ENCODE measurements at regions not wholly inside any gene's neighbourhood (a gene's known extent, or its start where the extent isn't known, plus 50 kb on each side); places are given as distances from the start of the nearest gene placed in this dataset.

DNA sequence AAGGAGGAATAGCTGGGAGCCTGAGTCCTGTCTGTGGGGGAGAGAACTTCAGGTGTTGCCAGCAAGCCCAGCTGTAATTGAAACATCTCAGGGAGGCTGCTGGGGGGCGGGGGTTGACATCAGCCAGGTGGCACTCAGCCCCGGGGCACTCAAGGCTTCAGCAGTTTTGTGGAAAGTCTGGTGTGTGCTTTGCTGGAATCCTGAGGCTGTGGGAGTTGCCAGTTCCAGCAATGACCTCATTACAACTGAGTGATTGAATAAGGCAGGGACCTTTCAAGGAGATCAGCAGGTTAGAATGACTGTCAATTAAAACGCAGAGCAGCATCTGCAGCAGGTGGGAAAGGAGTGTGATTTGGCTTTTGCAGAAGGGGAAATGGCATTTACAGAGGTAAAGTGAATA, 75.7 kb downstream of the FAM43A start:
- Mint-ChIP-seq H3K4me1 (ENCODE audit: unreplicated experiment) (peaks cover 15% of the 10 kb centered on the region), H3K36me3 (no peaks in the 10 kb centered on the region), H3K9me3 (no peaks in the 10 kb centered on the region), H3K27me3 (peaks cover 24% of the 10 kb centered on the region), H3K4me3 (no peak overlapping the region), H3K27ac (no peak overlapping the region)
- DNase-seq (ENCODE audit: extremely low spot score, unreplicated experiment), result no peak
- TF ChIP-seq, protein P1, sequence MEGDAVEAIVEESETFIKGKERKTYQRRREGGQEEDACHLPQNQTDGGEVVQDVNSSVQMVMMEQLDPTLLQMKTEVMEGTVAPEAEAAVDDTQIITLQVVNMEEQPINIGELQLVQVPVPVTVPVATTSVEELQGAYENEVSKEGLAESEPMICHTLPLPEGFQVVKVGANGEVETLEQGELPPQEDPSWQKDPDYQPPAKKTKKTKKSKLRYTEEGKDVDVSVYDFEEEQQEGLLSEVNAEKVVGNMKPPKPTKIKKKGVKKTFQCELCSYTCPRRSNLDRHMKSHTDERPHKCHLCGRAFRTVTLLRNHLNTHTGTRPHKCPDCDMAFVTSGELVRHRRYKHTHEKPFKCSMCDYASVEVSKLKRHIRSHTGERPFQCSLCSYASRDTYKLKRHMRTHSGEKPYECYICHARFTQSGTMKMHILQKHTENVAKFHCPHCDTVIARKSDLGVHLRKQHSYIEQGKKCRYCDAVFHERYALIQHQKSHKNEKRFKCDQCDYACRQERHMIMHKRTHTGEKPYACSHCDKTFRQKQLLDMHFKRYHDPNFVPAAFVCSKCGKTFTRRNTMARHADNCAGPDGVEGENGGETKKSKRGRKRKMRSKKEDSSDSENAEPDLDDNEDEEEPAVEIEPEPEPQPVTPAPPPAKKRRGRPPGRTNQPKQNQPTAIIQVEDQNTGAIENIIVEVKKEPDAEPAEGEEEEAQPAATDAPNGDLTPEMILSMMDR (conservative IDR thresholded peaks at IDR 0.05), result no peak

DNA sequence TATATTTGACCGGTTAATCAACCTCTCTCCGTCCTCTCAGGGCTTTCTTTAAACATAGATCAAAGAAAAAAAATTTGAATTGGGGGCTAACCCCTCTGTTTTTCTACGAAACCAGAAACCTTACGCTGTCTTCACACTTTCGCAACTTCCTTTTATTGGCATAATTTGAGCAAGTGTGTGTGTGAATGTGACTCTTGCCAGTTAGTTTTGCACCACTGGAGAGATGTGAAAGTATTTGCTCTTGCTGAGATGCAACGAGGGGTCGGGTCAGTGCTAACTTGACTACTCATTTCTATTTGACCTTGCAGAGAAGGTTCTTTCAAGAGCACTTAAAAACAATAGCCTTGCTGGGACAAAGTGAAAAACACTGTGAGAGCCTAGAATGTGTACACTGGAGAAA, 81.2 kb downstream of the FAM43A start:
- Mint-ChIP-seq H3K27ac (no peak overlapping the region), H3K36me3 (no peaks in the 10 kb centered on the region), H3K4me1 (ENCODE audit: unreplicated experiment) (peaks cover 25% of the 10 kb centered on the region), H3K4me3 (no peak overlapping the region), H3K9me3 (no peaks in the 10 kb centered on the region), H3K27me3 (peaks cover 21% of the 10 kb centered on the region)
- no peak for DNase-seq (ENCODE audit: extremely low spot score, unreplicated experiment)
- TF ChIP-seq, protein P1 (conservative IDR thresholded peaks at IDR 0.05), result no peak

DNA sequence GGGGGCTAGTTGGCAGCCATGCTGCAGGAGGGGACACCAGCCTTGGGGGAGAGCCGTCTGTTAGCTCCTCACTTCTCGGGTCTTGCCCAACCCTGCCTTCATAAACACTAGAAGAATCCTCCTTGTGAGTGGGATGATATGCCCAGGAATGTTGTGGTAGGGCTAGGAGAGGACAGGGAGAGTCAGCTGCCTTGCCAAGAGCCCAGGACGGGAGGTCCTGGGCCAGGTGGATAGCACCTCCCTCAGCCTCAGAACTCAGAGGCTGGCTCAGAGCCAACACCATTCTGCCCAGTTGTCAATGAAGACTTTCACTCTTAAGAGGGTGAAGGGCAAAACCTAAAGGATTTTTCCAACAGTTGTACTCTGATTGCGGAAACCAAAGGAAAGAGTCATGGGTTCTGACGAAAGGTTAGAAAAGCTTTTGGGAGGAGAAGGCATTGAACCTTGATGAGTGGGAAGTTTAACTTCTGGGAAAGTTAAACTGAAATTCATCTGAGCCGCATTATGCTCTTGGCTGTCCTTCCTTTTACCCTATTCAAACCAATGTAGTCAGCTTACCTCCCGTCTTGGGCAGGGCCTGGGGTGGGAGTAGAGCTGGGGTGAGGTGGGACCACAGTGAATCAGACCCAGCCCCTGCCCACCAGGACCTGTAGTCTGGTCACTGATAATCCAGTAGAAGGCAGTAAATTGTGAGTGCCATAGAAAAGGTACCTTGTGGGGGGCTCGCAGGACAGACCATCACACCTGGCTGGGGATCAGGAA, 81.9 kb downstream of the FAM43A start:
- TF ChIP-seq, protein P1 (conservative IDR thresholded peaks at IDR 0.05), result no peak
- Mint-ChIP-seq H3K4me1 (ENCODE audit: unreplicated experiment) (peaks cover 25% of the 10 kb centered on the region), H3K27ac (peak overlapping the region; percentile 31), H3K4me3 (peak overlapping the region; percentile 13), H3K9me3 (no peaks in the 10 kb centered on the region), H3K36me3 (no peaks in the 10 kb centered on the region), H3K27me3 (peaks cover 23% of the 10 kb centered on the region)
- DNase-seq (ENCODE audit: extremely low spot score, unreplicated experiment), result no peak

DNA sequence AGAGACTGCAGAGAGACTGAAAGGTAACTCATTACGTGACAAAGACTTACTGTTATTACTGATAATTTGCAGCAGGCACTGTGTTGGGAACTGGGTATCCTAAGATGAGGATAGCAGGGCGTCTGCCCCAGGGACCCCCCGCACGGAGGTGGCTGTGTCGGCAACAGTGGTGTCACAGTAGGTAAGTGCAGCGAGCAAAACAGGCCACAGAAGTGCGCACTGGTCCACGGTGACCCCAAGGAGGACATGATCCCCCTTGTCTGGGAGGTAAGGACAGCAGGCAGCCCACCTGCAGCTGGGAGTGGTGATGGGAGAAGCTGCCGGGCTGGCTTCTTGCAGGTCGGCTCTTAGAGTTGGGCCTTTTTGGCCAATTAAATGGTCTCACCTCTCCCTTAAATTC, 82.9 kb downstream of the FAM43A start:
- Mint-ChIP-seq H3K9me3 (no peaks in the 10 kb centered on the region), H3K27ac (peak overlapping the region; percentile 31), H3K4me3 (peak overlapping the region; percentile 81), H3K27me3 (peaks cover 29% of the 10 kb centered on the region), H3K4me1 (ENCODE audit: unreplicated experiment) (peaks cover 31% of the 10 kb centered on the region), H3K36me3 (no peaks in the 10 kb centered on the region)
- TF ChIP-seq, protein P1 (conservative IDR thresholded peaks at IDR 0.05), result no peak
- no peak for DNase-seq (ENCODE audit: extremely low spot score, unreplicated experiment)

DNA sequence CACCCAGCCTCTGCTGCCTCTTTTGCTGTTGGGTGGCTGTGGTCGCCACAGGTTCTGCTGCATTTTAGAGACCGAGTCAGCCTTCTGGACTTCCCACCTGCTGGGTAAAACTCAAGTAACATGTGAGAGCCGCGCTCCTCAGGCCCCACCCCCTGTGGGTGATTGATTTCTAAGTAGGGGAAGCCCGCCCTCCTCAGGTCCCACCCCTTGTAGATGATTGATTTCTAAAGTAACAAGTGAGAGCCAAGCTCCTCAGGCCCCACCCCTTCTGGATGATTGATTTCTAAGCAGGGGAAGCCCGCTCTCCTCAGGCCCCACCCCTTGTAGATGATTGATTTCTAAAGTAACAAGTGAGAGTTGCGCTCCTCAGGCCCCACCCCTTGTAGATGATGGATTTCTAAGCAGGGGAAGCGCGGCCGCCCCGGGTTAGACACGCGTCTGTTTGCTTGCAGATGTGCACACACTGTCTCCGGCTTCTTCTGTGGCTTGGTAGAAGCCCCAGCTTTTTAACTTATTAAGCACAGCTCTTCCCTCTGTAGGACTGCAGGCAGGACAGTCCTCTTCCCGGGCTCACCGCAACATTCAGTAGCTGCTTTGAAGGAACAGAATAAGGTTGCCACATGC, 83.4 kb downstream of the FAM43A start:
- Mint-ChIP-seq H3K36me3 (no peaks in the 10 kb centered on the region), H3K27me3 (peaks cover 32% of the 10 kb centered on the region), H3K4me1 (ENCODE audit: unreplicated experiment) (peaks cover 37% of the 10 kb centered on the region), H3K9me3 (no peaks in the 10 kb centered on the region), H3K27ac (peak overlapping the region; percentile 3), H3K4me3 (peak overlapping the region; percentile 81)
- TF ChIP-seq, protein P1 (conservative IDR thresholded peaks at IDR 0.05), result no peak
- peak; percentile 81 for DNase-seq (ENCODE audit: extremely low spot score, unreplicated experiment)
